Adrenal gland (tissue), 5 donors: ENCODE measurements at regions not wholly inside any gene's neighbourhood (a gene's known extent, or its start where the extent isn't known, plus 50 kb on each side); places are given as distances from the start of the nearest gene placed in this dataset.

ENCODE experiments used
- POLR2A ChIP-seq, 2 donors: fragments of 450-650 bp; IDR thresholded peaks; one replicate each; pipeline ENCODE4 v1.6.1; 2017; ENCODE audit warnings: antibody characterized with exemption in 2 of 2, mild to moderate bottlenecking in 2 of 2, moderate library complexity in 1 of 2
- TF ChIP-seq, protein P1 (sequence below), 6 experiments: fragments of 450-650 bp in 4 of 6; fragments of 200-600 bp in 2 of 6; sonication (generic) in 1 of 6; IDR thresholded peaks; 1 replicate in 5 of 6; 2 replicates in 1 of 6; pipeline versions ENCODE4 v1.5.1 to v1.8.0; 2016 to 2021; ENCODE audit warnings: antibody characterized with exemption in 6 of 6, mild to moderate bottlenecking in 2 of 6, moderate library complexity in 1 of 6
- donor health status: DM: no; HTN: no; CAD: no.

DNA sequence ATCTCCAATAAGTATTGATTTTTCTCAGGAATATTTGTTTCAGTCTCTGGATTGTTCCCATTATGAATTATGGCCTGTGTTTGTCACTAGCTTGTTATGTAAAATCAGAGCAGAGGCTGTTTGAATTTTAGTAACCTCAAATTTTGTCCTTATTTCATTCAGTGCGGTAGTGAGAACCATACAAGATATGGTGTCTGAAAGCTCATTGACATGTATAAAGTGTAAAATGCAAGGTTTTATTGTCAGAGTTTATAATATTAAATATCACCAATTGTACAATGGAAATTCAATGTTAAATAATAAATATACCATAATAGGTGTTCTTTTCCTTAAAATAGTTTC lies 353.3 kb upstream of the SYNCRIP start:
- TF ChIP-seq, protein P1, sequence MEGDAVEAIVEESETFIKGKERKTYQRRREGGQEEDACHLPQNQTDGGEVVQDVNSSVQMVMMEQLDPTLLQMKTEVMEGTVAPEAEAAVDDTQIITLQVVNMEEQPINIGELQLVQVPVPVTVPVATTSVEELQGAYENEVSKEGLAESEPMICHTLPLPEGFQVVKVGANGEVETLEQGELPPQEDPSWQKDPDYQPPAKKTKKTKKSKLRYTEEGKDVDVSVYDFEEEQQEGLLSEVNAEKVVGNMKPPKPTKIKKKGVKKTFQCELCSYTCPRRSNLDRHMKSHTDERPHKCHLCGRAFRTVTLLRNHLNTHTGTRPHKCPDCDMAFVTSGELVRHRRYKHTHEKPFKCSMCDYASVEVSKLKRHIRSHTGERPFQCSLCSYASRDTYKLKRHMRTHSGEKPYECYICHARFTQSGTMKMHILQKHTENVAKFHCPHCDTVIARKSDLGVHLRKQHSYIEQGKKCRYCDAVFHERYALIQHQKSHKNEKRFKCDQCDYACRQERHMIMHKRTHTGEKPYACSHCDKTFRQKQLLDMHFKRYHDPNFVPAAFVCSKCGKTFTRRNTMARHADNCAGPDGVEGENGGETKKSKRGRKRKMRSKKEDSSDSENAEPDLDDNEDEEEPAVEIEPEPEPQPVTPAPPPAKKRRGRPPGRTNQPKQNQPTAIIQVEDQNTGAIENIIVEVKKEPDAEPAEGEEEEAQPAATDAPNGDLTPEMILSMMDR (IDR thresholded peaks at IDR 0.05): no peak
- no peak for TF ChIP-seq POLR2A (IDR thresholded peaks at IDR 0.05)
